Gastrocnemius medialis (tissue), 4 donors: ENCODE measurements at regions not wholly inside any gene's neighbourhood (a gene's known extent, or its start where the extent isn't known, plus 50 kb on each side); places are given as distances from the start of the nearest gene placed in this dataset.

Experiments
- CTCF ChIP-seq, 5 experiments: fragments of 450-650 bp in 3 of 5; fragments of 200-600 bp in 2 of 5; sonication (generic) in 2 of 5; IDR thresholded peaks in 4 of 5; conservative IDR thresholded peaks in 1 of 5; 1 replicate in 4 of 5; 2 replicates in 1 of 5; pipeline ENCODE4 v1.5.1; 2016 to 2019; ENCODE audit warnings: antibody characterized with exemption in 5 of 5, mild to moderate bottlenecking in 3 of 5, moderate library complexity in 3 of 5
- POLR2A ChIP-seq, 2 donors: fragments of 450-650 bp; IDR thresholded peaks; one replicate each; pipeline ENCODE4 v1.6.1; 2017; ENCODE audit warnings: antibody characterized with exemption in 2 of 2, mild to moderate bottlenecking in 2 of 2, moderate library complexity in 2 of 2

GRCh38 chr16:77041468-77041867 is 149.5 kb upstream of the MON1B start:
- TF ChIP-seq CTCF (IDR thresholded peaks at IDR 0.05 in 4 of 5, conservative IDR thresholded peaks at IDR 0.05 in 1 of 5) = no peak
- no peak for TF ChIP-seq POLR2A (IDR thresholded peaks at IDR 0.05)
